HT-29 (cell line): ENCODE measurements at regions not wholly inside any gene's neighbourhood (a gene's known extent, or its start where the extent isn't known, plus 50 kb on each side); places are given as distances from the start of the nearest gene placed in this dataset.

Source experiments
- DNase-seq: peaks from one replicate; pipeline ENCODE4 v3.0.0-alpha.2; 2015; ENCODE audit warnings: low spot score

DNA sequence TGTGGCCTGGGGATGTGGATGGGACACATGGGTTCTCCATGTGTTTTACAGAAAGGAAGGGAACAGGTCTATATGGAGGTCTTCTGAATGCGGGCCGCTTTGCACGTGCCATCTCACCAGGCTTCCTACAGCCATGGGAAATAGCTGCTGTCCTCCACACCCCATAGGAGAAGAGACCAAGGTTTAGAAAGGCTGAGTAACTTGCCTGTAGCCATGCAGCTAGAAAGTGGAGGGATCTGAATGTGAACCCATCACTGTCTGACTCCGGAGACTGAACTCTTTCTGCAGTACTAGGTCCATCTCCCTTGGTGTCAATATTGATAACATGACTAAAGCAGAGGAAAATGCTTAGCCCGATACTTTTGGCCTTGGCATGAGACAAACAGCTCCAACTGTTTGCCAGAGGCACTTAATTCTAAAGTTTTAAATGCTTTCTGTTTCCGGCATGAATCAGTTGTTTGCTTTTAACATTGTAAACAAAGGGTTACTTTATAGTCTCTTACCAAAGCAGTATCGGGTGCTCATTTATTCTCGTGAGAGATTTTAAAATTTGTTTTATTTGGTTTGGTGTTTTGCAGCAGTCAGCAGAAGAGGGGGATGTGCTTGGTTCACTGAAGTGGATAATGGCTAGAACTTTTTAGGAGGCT is 64.8 kb upstream of the LOXL4 start:
- no peak for DNase-seq

GRCh38 chr10:98331885-98332284 is 63.9 kb upstream of the LOXL4 start:
- DNase-seq: peak; percentile 16

DNA sequence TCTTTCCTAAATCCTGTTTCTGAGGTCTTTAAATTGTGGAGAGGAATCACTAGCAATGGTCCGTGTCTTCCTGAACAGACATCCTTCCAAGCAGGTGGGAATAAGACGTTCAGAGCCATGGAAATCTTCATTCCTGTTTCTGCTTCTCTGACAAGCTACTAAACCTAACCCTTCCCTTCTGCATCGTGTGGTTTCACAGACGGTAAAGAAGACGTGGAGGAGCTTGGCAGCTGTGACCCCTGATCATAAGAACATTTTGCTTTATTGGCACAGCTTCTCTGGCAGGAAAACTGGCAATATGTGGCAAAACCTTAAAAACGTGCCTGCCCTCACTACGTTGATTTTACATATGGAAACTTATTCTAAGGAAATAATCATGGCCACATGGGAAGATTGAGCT is 63.0 kb upstream of the LOXL4 start:
- no peak for DNase-seq

DNA sequence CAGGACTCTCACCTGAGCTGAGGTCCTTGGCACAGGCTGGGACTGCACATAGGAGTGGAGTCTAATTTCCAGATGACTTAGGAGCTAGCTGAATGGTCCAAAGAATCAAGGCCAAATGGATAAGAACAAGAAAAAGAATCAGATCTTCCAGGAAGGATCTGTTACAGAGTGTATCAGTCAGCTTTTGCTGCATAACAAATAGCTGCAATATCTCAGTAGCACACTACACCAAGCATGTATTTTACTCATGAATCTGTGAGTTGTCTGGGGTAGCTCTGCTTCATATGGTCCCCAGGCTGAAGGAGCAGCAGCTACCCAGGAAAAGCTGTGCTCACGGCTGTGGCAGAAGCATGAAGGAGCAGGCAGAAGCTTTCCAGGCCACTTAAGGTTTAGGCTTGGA is 60.6 kb upstream of the LOXL4 start:
- no peak for DNase-seq

DNA sequence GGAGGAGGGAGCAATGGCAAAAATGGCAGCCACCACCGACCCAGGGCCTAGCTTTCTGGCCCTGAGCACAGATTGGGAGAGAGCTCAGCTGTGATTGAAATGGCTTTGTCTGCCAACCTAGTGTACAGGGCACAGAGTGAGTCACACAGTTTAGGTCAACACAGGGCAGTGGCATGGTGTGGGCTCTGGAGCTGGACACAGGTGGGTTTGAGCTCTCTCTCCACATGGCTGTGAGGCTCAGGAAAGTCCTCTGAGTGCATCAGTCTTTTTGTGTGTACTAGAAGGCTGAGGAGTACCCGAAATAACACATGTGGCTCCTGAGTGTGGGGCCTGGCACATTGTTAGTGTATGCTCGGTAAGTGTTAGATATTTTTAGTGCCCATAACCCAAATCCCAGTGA is 60.2 kb upstream of the LOXL4 start:
- DNase-seq: no peak

- DNase-seq: no peak
These were observed 58.6 kb upstream of the LOXL4 start for GRCh38 chr10:98326621-98327027.

DNA sequence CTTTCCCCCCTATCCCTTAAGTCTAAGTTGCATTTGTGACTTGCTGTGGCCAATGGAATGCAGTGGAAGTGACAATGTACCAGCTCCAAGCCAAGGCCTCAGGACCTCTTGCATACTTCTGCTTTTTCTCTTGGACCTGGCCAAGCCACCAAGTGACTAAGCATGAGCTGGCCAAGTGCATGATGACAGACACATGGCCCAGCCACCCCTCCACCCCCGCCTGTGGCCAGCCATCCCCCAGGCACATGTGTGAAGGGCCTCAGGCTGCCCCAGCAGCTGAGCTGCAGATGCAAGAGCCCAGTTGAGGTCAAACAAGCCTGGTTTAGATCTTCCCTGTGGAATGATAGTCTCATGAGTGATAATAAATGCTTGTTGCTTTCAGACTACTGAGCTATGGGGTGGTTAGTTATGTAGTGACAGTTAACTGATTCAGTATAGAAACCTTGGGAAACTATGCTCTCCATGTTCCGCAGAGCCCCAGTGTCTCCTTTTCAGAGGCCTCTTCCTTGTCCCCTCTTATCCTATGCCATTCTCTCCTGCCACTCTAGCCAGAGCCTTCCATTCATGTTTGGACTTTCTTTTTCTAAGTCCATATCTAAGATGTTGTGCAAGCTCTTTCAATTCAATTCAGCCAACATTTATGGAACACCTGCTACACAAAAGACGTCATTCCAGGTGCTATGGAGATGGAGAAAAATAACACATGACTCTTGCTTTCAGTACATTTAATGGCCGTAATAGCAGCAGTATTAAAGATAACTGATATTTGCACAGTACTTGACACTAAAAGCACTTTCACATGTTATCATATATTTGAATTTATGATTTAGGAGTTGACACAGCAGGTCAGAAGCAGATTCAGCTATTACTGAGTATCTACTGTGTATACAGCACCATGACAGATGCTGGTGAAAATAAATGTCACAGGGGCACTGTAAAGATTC is 55.5 kb upstream of the LOXL4 start:
- peak; percentile 34 for DNase-seq

DNA sequence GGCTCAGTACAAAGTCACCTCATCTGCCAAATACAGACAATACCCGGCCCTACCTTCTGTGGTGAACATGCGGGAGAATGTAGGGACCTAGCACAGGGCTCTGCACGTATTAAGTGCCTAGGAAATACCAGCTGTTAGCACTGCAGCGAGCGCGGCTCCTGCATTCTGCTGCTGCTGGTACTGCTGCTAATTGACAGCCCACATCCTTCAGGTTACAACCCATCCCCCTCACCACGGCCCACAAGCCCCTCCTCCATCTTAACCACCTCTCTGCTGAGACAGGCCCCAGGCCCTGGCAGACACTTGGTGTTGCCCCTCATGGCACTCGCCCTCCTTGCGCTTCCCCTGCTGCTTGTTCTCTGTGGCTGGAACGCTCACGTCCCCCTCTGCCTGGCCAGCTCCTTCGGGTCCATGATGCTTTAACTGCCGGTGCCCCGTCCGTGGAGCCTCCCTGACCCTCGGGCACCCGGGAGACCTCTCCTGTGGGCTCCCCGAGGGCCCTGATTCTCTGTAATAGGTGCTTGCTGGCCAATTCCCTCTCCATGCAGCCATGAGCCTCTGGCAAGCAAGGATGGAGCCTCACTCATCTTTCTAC is 53.3 kb upstream of the LOXL4 start:
- DNase-seq: no peak

GRCh38 chr10:98320486-98321185 is 52.6 kb upstream of the LOXL4 start:
- no peak for DNase-seq

DNA sequence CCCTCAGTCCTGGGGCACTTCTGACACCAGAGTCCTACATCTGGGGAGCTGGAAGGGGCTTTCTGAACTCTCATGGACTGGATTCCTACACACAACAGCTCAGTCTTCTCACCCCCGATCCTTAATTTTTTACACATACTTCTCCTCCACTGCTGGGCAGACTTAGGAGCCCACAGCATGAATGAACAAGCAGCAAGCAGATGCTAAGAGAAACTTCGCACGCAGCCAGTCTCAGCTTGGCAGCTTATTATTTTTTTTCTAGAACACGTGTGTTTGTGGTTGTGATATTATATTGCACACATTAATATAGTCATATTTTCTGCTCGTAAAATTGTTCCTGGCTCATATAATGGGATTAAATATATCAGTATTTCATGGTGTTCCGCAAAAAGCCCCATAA is 50.9 kb upstream of the LOXL4 start:
- DNase-seq: no peak
